Peyer's patch (tissue), 4 donors: ENCODE measurements at regions not wholly inside any gene's neighbourhood (a gene's known extent, or its start where the extent isn't known, plus 50 kb on each side); places are given as distances from the start of the nearest gene placed in this dataset.

Experiments
- POLR2A ChIP-seq, 2 donors: fragments of 450-650 bp; IDR thresholded peaks; one replicate each; pipeline ENCODE4 v1.5.1; 2017; ENCODE audit warnings: antibody characterized with exemption in 2 of 2, mild to moderate bottlenecking in 2 of 2, moderate library complexity in 2 of 2
- TF ChIP-seq, protein P1 (sequence below), 6 experiments: fragments of 450-650 bp in 4 of 6; fragments of 200-600 bp in 2 of 6; sonication (generic) in 1 of 6; IDR thresholded peaks; one replicate each; pipeline ENCODE4 v1.5.1; 2017 to 2019; ENCODE audit warnings: antibody characterized with exemption in 6 of 6, mild to moderate bottlenecking in 3 of 6, moderate library complexity in 1 of 6

DNA sequence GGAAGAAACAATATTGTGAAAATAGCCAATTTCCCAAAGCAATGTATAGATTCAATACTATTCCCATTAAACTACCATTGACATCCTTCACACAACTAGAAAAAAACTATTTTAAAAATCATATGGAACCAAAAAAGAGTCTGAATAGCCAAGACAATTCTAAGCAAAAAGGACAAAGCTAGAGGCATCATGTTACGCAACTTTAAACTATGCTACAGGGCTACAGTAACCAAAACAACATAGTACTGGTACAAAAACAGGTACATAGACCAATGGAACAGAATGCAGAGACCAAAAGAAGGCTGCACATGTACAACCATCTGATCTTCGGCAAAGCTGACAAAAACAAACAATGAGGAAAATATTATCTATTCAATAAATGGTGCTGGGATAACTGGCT, 233.3 kb upstream of the TMPRSS15 start:
- TF ChIP-seq, protein P1, sequence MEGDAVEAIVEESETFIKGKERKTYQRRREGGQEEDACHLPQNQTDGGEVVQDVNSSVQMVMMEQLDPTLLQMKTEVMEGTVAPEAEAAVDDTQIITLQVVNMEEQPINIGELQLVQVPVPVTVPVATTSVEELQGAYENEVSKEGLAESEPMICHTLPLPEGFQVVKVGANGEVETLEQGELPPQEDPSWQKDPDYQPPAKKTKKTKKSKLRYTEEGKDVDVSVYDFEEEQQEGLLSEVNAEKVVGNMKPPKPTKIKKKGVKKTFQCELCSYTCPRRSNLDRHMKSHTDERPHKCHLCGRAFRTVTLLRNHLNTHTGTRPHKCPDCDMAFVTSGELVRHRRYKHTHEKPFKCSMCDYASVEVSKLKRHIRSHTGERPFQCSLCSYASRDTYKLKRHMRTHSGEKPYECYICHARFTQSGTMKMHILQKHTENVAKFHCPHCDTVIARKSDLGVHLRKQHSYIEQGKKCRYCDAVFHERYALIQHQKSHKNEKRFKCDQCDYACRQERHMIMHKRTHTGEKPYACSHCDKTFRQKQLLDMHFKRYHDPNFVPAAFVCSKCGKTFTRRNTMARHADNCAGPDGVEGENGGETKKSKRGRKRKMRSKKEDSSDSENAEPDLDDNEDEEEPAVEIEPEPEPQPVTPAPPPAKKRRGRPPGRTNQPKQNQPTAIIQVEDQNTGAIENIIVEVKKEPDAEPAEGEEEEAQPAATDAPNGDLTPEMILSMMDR (IDR thresholded peaks at IDR 0.05), result no peak
- TF ChIP-seq POLR2A (IDR thresholded peaks at IDR 0.05), result no peak
